ENCODE measurements at regions not wholly inside any gene's neighbourhood (a gene's known extent, or its start where the extent isn't known, plus 50 kb on each side); places are given as distances from the start of the nearest gene placed in this dataset.

DNA sequence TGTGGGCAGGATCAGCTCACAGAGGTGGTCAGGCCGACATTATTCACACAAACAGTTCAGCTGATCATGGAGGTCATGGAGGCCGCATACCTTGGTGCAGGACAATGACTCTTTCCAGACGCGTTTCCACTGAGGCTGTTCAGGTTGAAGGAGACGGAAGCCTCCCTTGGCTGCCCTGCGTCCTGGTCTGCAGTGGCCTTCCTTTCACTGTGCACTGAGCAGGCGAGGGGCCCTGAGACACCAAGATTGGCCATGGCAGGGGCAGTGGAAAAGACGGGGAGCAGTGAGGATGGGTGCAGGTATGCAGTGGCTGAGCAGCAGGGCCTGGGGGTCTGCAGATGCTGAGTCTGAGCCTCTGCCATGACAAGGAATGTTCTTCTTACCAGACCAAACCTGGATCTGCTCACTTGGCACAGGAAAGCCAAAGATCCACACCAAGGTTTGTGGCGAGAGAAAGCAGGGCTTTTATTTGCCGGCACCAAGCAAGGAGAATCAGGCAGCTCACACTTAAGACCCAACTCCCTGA lies 263.3 kb downstream of the GLRX3 start:
- no peak for TF ChIP-seq GATA3 (IDR thresholded peaks at IDR 0.05; ENCODE audit: low read depth, low read length)
- no peak for TF ChIP-seq GATA2 (IDR thresholded peaks at IDR 0.05; ENCODE audit: low read depth, low read length)

Measured in SH-SY5Y (cell line).